ENCODE measurements at regions not wholly inside any gene's neighbourhood (a gene's known extent, or its start where the extent isn't known, plus 50 kb on each side); places are given as distances from the start of the nearest gene placed in this dataset.

DNA sequence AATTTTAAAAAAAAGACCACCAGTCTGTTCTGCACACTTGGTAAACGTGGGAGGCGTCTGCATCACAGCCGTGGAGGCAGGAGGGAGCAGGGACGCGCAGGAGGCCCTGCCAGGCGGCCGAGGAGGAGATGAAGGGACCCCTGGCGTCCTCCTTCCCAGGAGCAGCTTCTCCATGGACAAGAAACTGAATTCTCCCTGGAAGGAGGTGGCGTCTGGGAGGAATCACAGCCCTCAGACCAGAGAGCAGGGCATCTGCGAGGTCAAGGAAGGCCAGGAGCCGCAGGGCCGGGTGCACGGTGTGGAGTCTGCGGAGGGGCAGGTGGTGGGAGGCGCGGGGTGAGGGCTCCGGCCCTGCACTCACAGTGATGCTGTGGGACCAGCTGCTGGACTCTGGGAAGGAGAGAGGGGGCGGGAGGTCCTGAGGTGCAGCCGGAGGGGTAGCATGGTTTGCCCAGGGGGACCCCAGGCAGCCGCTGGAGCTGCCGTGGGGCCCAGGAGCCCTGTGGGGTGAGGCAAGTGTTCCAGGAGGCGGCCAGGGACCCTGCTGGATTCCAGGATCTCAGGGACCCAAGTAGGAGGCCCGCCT is 73.5 kb upstream of the GALNT9 start:
- 68 to 78% methylated on average over 11 to 23 of the region's 23 CpGs for WGBS, 2 donors
- no peak for DNase-seq
- Histone ChIP-seq H3K4me1 (no peaks in the 10 kb centered on the region), H3K36me3 (ENCODE audit: low read depth, missing control alignments) (no peaks in the 10 kb centered on the region), H3K4me3 (no peak overlapping the region), H3K27ac (no peak overlapping the region), H3K9me3 (no peaks in the 10 kb centered on the region), H3K27me3 (no peaks in the 10 kb centered on the region)
- no peak for TF ChIP-seq CTCF (IDR thresholded peaks at IDR 0.05)
- TF ChIP-seq POLR2A (IDR thresholded peaks at IDR 0.05), result no peak
- intact Hi-C loops (cut with DNase I; ENCODE audit: low total_unique reads), result no loop called here

GRCh38 chr12:132401982-132402381 is 72.6 kb upstream of the GALNT9 start:
- DNase-seq, result no peak
- TF ChIP-seq CTCF (IDR thresholded peaks at IDR 0.05), result no peak
- no peak for TF ChIP-seq POLR2A (IDR thresholded peaks at IDR 0.05)
- Histone ChIP-seq H3K9me3 (no peaks in the 10 kb centered on the region), H3K4me1 (no peaks in the 10 kb centered on the region), H3K27me3 (no peaks in the 10 kb centered on the region), H3K27ac (no peak overlapping the region), H3K36me3 (ENCODE audit: low read depth, missing control alignments) (no peaks in the 10 kb centered on the region), H3K4me3 (no peak overlapping the region)
- WGBS, 2 donors, result 96 to 100% methylated on average over 1 of the region's 1 CpG
- intact Hi-C loops (cut with DNase I; ENCODE audit: low total_unique reads), result no loop called here

- Histone ChIP-seq H3K9me3 (no peaks in the 10 kb centered on the region), H3K4me1 (no peaks in the 10 kb centered on the region), H3K4me3 (no peak overlapping the region), H3K36me3 (ENCODE audit: low read depth, missing control alignments) (no peaks in the 10 kb centered on the region), H3K27ac (no peak overlapping the region), H3K27me3 (no peaks in the 10 kb centered on the region)
- 30 to 42% methylated on average over 11 to 21 of the region's 31 CpGs for WGBS, 2 donors
- intact Hi-C loops (cut with DNase I; ENCODE audit: low total_unique reads), result no loop called here
- TF ChIP-seq POLR2A (IDR thresholded peaks at IDR 0.05) (no peak), CTCF (IDR thresholded peaks at IDR 0.05) (no peak)
- no peak for DNase-seq
Observed at GRCh38 chr12:132400011-132400641, 70.7 kb upstream of the GALNT9 start.

- no peaks in the 10 kb centered on the region for H3K9me3 ChIP-seq
- H3K27ac ChIP-seq, result no peak overlapping the region
- H3K27me3 ChIP-seq, result no peaks in the 10 kb centered on the region
- WGBS, 2 donors, result 84 to 88% methylated on average over 13 to 43 of the region's 43 CpGs
- no peak overlapping the region for H3K4me3 ChIP-seq
- no peak for DNase-seq
- TF ChIP-seq CTCF (IDR thresholded peaks at IDR 0.05) (no peak), POLR2A (IDR thresholded peaks at IDR 0.05) (no peak)
- no peaks in the 10 kb centered on the region for H3K4me1 ChIP-seq
- intact Hi-C loops (cut with DNase I; ENCODE audit: low total_unique reads), result no loop called here
- H3K36me3 ChIP-seq (ENCODE audit: low read depth, missing control alignments), result no peaks in the 10 kb centered on the region
Observed at GRCh38 chr12:132399092-132400010, 70.0 kb upstream of the GALNT9 start.
